ENCODE measurements at regions not wholly inside any gene's neighbourhood (a gene's known extent, or its start where the extent isn't known, plus 50 kb on each side); places are given as distances from the start of the nearest gene placed in this dataset.

- no peak for DNase-seq (ENCODE audit: low spot score)
- POLR2A ChIA-PET (ENCODE audit: low non-redundant PET): no interaction called here
- no peak for TF ChIP-seq CTCF (conservative IDR thresholded peaks at IDR 0.05; ENCODE audit: low read depth)
- CTCF ChIA-PET: interaction anchor here (0.6 kb wide), 1 partner anchor 94 kb away, joined by 4 read pairs; no protein-coding TSS in a partner anchor
- no peak overlapping the region for H3K27ac ChIP-seq
Measured at GRCh38 chr7:47049234-47049774, 532.6 kb downstream of the TNS3 start.

DNA sequence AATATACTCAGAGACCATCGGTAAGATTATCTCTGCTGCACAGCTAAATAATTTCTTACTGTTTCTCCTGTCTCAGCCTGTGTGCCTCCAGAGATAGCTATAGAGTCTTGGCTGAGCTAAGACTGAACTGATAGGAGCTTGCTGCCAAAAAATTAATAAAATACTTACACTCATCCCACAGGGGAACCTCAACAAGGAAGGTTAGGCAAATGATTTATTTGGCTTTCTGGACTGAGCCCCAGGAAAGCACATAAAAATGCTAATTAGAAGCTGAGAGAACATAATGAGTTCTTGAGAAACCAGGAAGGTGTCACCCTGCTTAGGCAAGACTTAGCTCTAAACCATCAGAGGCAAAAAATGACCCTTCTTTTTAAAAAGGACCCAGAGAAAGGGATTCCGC is 534.5 kb downstream of the TNS3 start:
- CTCF ChIA-PET: interaction anchor here (0.8 kb wide), 1 partner anchor 15 kb away, joined by 3 read pairs; no protein-coding TSS in a partner anchor
- POLR2A ChIA-PET (ENCODE audit: low non-redundant PET): no interaction called here
- TF ChIP-seq CTCF (conservative IDR thresholded peaks at IDR 0.05; ENCODE audit: low read depth): no peak
- H3K27ac ChIP-seq: no peak overlapping the region
- DNase-seq (ENCODE audit: low spot score): no peak

- DNase-seq (ENCODE audit: low spot score): no peak
- CTCF ChIA-PET: interaction anchor here (0.6 to 0.7 kb wide), 2 partner anchors 166 to 263 kb away, joined by 3 to 8 read pairs; no protein-coding TSS in a partner anchor
- no peak overlapping the region for H3K27ac ChIP-seq
- TF ChIP-seq CTCF (conservative IDR thresholded peaks at IDR 0.05; ENCODE audit: low read depth): no peak
- POLR2A ChIA-PET (ENCODE audit: low non-redundant PET): no interaction called here
Measured at GRCh38 chr7:47046949-47047348, 535.0 kb downstream of the TNS3 start.

- ChIA-PET POLR2A (ENCODE audit: low non-redundant PET) (no interaction called here), CTCF (no interaction called here)
- no peak for DNase-seq (ENCODE audit: low spot score)
- no peak overlapping the region for H3K27ac ChIP-seq
- no peak for TF ChIP-seq CTCF (conservative IDR thresholded peaks at IDR 0.05; ENCODE audit: low read depth)
Measured at GRCh38 chr7:47045207-47046051, 536.5 kb downstream of the TNS3 start.

GRCh38 chr7:47044625-47045024 is 537.3 kb downstream of the TNS3 start:
- ChIA-PET CTCF (no interaction called here), POLR2A (ENCODE audit: low non-redundant PET) (no interaction called here)
- DNase-seq (ENCODE audit: low spot score): no peak
- no peak for TF ChIP-seq CTCF (conservative IDR thresholded peaks at IDR 0.05; ENCODE audit: low read depth)
- no peak overlapping the region for H3K27ac ChIP-seq

DNA sequence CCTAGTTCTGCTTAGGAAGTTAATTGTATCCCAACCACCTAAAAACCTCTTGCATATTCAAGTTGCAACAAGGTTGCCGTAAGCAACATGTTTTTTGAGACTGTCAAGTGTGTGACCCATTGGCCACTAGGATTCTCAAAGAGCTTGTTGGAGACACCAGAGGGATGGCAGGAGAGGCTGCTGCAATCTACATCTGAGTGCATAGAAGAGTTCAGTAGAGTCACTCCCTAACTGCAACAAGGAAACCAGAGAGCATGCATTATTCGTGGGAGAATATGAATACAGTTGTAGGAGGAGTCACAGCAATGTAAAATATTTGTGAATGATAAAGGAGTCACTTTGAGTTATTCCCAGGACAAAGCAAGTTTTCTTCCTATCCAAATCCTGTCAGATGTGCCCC is 538.6 kb downstream of the TNS3 start:
- POLR2A ChIA-PET (ENCODE audit: low non-redundant PET): no interaction called here
- CTCF ChIA-PET: interaction anchor here (0.7 kb wide), 1 partner anchor 62 kb away, joined by 3 read pairs; no protein-coding TSS in a partner anchor
- TF ChIP-seq CTCF (conservative IDR thresholded peaks at IDR 0.05; ENCODE audit: low read depth): no peak

More for the DNA sequence above, 538.6 kb downstream of the TNS3 start:
- DNase-seq (ENCODE audit: low spot score): no peak
- H3K27ac ChIP-seq: no peak overlapping the region

All from RWPE1 (cell line).